HEK293 (cell line): ENCODE measurements at regions not wholly inside any gene's neighbourhood (a gene's known extent, or its start where the extent isn't known, plus 50 kb on each side); places are given as distances from the start of the nearest gene placed in this dataset.

Source experiments
- SP2 ChIP-seq: fragments of 450-650 bp; formaldehyde crosslinking; IDR thresholded peaks from 2 replicates; pipeline ENCODE4 v1.5.1; 2016; ENCODE audit warnings: missing biosample characterization, missing genetic modification characterization
- TCF7L2 ChIP-seq: IDR thresholded peaks from 2 replicates; pipeline ENCODE4 v1.6.1; 2011; ENCODE audit warnings: low read depth, mild to moderate bottlenecking, inconsistent platforms, low read length, moderate library complexity, borderline replicate concordance
- YY1 ChIP-seq: fragments of 450-650 bp; formaldehyde crosslinking; IDR thresholded peaks from 2 replicates; pipeline ENCODE4 v1.5.1; 2018; ENCODE audit warnings: missing biosample characterization, missing genetic modification characterization
- ZFP37 ChIP-seq: fragments of 450-650 bp; formaldehyde crosslinking; IDR thresholded peaks from 2 replicates; pipeline ENCODE4 v1.5.1; 2016; ENCODE audit warnings: missing biosample characterization, missing genetic modification characterization
- ZNF114 ChIP-seq: fragments of 450-650 bp; formaldehyde crosslinking; IDR thresholded peaks from 2 replicates; pipeline ENCODE4 v1.5.0; 2017; ENCODE audit warnings: missing biosample characterization, missing genetic modification characterization
- ZNF184 ChIP-seq: fragments of 450-650 bp; IDR thresholded peaks from 2 replicates; pipeline ENCODE4 v1.5.1; 2018; ENCODE audit warnings: missing biosample characterization, mild to moderate bottlenecking, missing genetic modification characterization
- ZNF274 ChIP-seq, 2 experiments: fragments of 200-500 bp in 1 of 2; fragments of 450-650 bp in 1 of 2; sonication (Bioruptor generic) in 1 of 2; formaldehyde crosslinking in 1 of 2; IDR thresholded peaks; 2 replicates each; pipeline versions ENCODE4 v1.5.1 to v1.6.1; 2014 to 2016; ENCODE audit warnings: borderline replicate concordance in 1 of 2, inconsistent platforms in 1 of 2, low read length in 1 of 2, missing biosample characterization in 1 of 2, missing genetic modification characterization in 1 of 2
- ZNF501 ChIP-seq: fragments of 450-650 bp; formaldehyde crosslinking; IDR thresholded peaks from 2 replicates; pipeline ENCODE4 v1.5.1; 2016; ENCODE audit warnings: missing biosample characterization, missing genetic modification characterization
- ZNF629 ChIP-seq: fragments of 450-650 bp; formaldehyde crosslinking; IDR thresholded peaks from 2 replicates; pipeline ENCODE4 v1.5.1; 2017; ENCODE audit warnings: missing biosample characterization, missing genetic modification characterization
- ZSCAN23 ChIP-seq: fragments of 450-650 bp; formaldehyde crosslinking; IDR thresholded peaks from 2 replicates; pipeline ENCODE4 v1.5.1; 2016; ENCODE audit warnings: missing biosample characterization, missing genetic modification characterization
- TF ChIP-seq, protein P1 (sequence below): fragments of 450-650 bp; formaldehyde crosslinking; IDR thresholded peaks from 2 replicates; pipeline ENCODE4 v1.5.1; 2016; ENCODE audit warnings: missing biosample characterization, missing genetic modification characterization
- TF ChIP-seq, protein P2 (sequence below): fragments of 450-650 bp; formaldehyde crosslinking; IDR thresholded peaks from 2 replicates; pipeline ENCODE4 v1.5.1; 2017; ENCODE audit warnings: missing biosample characterization, missing genetic modification characterization
- TF ChIP-seq, protein P3 (sequence below): fragments of 450-650 bp; formaldehyde crosslinking; optimal IDR thresholded peaks from 2 replicates; pipeline ENCODE3; 2016; ENCODE audit warnings: missing biosample characterization, mild to moderate bottlenecking, missing genetic modification characterization
- TF ChIP-seq, protein P4 (sequence below): fragments of 450-650 bp; formaldehyde crosslinking; IDR thresholded peaks from 2 replicates; pipeline ENCODE4 v1.5.1; 2016; ENCODE audit warnings: missing biosample characterization, missing genetic modification characterization

DNA sequence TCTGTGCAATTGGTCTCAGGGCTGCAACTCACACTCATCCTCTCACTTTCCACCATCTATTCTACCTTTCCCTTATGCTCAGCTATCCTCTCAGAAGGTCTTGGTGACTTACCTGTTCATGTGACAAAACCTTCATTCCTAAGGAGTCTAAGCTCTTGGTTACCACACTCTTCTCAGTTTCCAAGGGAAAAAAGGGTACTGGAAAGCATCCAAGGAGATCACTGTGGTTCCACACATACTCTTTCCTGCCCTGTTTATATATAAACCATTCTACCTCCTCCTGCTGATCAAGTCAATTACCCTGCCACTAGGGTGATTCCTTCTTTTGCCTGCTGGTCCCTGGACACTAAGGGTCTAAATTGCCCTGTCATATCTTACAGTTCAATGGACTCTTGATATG, 57.2 kb upstream of the MAML3 start:
- TF ChIP-seq, protein P1, sequence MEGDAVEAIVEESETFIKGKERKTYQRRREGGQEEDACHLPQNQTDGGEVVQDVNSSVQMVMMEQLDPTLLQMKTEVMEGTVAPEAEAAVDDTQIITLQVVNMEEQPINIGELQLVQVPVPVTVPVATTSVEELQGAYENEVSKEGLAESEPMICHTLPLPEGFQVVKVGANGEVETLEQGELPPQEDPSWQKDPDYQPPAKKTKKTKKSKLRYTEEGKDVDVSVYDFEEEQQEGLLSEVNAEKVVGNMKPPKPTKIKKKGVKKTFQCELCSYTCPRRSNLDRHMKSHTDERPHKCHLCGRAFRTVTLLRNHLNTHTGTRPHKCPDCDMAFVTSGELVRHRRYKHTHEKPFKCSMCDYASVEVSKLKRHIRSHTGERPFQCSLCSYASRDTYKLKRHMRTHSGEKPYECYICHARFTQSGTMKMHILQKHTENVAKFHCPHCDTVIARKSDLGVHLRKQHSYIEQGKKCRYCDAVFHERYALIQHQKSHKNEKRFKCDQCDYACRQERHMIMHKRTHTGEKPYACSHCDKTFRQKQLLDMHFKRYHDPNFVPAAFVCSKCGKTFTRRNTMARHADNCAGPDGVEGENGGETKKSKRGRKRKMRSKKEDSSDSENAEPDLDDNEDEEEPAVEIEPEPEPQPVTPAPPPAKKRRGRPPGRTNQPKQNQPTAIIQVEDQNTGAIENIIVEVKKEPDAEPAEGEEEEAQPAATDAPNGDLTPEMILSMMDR (tag by site-specific recombination), result no peak
- TF ChIP-seq ZNF114 (tag by site-specific recombination) (no peak), ZFP37 (tag by site-specific recombination) (no peak), ZNF629 (no peak), SP2 (tag by site-specific recombination) (no peak), YY1 (no peak), ZNF184 (tag by site-specific recombination) (no peak), TCF7L2 (no peak), ZNF501 (no peak), ZNF274 (IDR thresholded peaks at IDR 0.05; ENCODE audit: low read length) (no peak), ZNF274 (tag by site-specific recombination; IDR thresholded peaks at IDR 0.05; ENCODE audit: borderline replicate concordance) (no peak), ZSCAN23 (tag by site-specific recombination) (no peak)
- TF ChIP-seq, protein P2, sequence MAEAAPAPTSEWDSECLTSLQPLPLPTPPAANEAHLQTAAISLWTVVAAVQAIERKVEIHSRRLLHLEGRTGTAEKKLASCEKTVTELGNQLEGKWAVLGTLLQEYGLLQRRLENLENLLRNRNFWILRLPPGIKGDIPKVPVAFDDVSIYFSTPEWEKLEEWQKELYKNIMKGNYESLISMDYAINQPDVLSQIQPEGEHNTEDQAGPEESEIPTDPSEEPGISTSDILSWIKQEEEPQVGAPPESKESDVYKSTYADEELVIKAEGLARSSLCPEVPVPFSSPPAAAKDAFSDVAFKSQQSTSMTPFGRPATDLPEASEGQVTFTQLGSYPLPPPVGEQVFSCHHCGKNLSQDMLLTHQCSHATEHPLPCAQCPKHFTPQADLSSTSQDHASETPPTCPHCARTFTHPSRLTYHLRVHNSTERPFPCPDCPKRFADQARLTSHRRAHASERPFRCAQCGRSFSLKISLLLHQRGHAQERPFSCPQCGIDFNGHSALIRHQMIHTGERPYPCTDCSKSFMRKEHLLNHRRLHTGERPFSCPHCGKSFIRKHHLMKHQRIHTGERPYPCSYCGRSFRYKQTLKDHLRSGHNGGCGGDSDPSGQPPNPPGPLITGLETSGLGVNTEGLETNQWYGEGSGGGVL (tag by site-specific recombination), result no peak
- TF ChIP-seq, protein P3, sequence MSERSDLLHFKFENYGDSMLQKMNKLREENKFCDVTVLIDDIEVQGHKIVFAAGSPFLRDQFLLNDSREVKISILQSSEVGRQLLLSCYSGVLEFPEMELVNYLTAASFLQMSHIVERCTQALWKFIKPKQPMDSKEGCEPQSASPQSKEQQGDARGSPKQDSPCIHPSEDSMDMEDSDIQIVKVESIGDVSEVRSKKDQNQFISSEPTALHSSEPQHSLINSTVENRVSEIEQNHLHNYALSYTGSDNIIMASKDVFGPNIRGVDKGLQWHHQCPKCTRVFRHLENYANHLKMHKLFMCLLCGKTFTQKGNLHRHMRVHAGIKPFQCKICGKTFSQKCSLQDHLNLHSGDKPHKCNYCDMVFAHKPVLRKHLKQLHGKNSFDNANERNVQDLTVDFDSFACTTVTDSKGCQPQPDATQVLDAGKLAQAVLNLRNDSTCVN (tag by site-specific recombination), result no peak
- TF ChIP-seq, protein P4, sequence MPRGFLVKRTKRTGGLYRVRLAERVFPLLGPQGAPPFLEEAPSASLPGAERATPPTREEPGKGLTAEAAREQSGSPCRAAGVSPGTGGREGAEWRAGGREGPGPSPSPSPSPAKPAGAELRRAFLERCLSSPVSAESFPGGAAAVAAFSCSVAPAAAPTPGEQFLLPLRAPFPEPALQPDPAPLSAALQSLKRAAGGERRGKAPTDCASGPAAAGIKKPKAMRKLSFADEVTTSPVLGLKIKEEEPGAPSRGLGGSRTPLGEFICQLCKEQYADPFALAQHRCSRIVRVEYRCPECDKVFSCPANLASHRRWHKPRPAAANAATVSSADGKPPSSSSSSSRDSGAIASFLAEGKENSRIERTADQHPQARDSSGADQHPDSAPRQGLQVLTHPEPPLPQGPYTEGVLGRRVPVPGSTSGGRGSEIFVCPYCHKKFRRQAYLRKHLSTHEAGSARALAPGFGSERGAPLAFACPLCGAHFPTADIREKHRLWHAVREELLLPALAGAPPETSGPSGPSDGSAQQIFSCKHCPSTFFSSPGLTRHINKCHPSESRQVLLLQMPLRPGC (tag by site-specific recombination), result no peak
